ENCODE measurements at regions not wholly inside any gene's neighbourhood (a gene's known extent, or its start where the extent isn't known, plus 50 kb on each side); places are given as distances from the start of the nearest gene placed in this dataset.

GRCh38 chr20:8073024-8073832, 53.7 kb upstream of the TMX4 start:
- peak; percentile 45 for DNase-seq (ENCODE audit: low read depth)

DNA sequence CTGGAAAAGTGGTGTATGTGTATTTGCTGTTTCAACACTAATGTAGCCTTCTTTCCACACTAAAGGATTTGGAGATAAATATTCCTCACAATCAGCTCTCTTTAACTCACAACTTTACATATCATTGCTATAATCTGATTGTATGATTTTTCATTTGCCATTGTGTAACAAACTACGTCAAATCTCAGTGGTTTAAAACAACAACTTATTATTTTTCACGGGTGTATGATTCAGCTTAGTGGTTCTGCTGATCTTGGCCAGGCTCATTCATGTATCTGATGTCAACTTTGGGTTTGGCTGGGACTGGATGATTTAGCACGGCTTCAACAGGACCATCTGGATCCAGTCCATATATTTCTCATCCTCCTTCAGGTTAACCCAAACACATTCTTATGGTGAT, 55.4 kb upstream of the TMX4 start:
- no peak for DNase-seq (ENCODE audit: low read depth)

- DNase-seq (ENCODE audit: low read depth) = no peak
Observed at GRCh38 chr20:8076306-8077136, 55.5 kb upstream of the PLCB1 start.

DNA sequence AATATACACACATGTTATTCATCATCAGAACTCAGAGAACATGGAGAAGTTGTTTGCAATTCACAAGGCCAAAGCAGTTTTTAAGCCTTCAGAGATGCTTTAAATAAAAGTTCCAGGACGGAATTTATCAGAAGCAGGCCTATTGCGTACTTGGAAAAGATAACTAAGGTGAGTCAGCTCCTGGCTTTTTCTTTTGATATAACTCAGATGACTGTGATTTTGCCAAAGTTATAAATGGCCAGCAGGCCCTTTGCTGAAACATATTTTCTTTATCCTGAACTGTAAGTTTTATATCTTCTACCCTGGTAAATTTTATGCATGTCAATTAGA, 55.0 kb upstream of the PLCB1 start:
- DNase-seq (ENCODE audit: low read depth) = no peak

GRCh38 chr20:8078528-8078914, 53.5 kb upstream of the PLCB1 start:
- DNase-seq (ENCODE audit: low read depth) = no peak

GRCh38 chr20:8079976-8080375, 52.1 kb upstream of the PLCB1 start:
- no peak for DNase-seq (ENCODE audit: low read depth)

GRCh38 chr20:8082025-8082424, 50.0 kb upstream of the PLCB1 start:
- DNase-seq (ENCODE audit: low read depth) = peak; percentile 23

Data from ELR (cell line).